Memory B cell (primary cell): ENCODE measurements at regions not wholly inside any gene's neighbourhood (a gene's known extent, or its start where the extent isn't known, plus 50 kb on each side); places are given as distances from the start of the nearest gene placed in this dataset.
A peak's percentile ranks its signal among the peaks of the same experiment; 100 is the strongest.

Source experiments
- ATAC-seq: fragments of 150-1000 bp; cut with Tn5 transposase; 2 replicates; pipeline ENCODE4 v1.10.0; 2021; ENCODE audit warnings: low read depth, mild to moderate bottlenecking, moderate library complexity
- DNase-seq, 2 donors: peaks; one replicate each; pipeline ENCODE4 v3.0.0; 2022; ENCODE audit warnings: low spot score in 2 of 2
- H3K27ac Mint-ChIP-seq: one replicate; pipeline ENCODE4 v1.8.0; 2022; ENCODE audit warnings: mild to moderate bottlenecking, moderate library complexity, mixed read lengths
- H3K27me3 Mint-ChIP-seq: one replicate; pipeline ENCODE4 v1.8.0; 2022; ENCODE audit warnings: mixed read lengths
- H3K36me3 Mint-ChIP-seq: one replicate; pipeline ENCODE4 v1.8.0; 2022; ENCODE audit warnings: mild to moderate bottlenecking, mixed read lengths
- H3K4me1 Mint-ChIP-seq: one replicate; pipeline ENCODE4 v1.8.0; 2022; ENCODE audit warnings: mixed read lengths
- H3K4me3 Mint-ChIP-seq: one replicate; pipeline ENCODE4 v1.8.0; 2022; ENCODE audit warnings: mild to moderate bottlenecking, moderate library complexity, mixed read lengths
- H3K9me3 Mint-ChIP-seq: one replicate; pipeline ENCODE4 v1.8.0; 2022; ENCODE audit warnings: mixed read lengths

DNA sequence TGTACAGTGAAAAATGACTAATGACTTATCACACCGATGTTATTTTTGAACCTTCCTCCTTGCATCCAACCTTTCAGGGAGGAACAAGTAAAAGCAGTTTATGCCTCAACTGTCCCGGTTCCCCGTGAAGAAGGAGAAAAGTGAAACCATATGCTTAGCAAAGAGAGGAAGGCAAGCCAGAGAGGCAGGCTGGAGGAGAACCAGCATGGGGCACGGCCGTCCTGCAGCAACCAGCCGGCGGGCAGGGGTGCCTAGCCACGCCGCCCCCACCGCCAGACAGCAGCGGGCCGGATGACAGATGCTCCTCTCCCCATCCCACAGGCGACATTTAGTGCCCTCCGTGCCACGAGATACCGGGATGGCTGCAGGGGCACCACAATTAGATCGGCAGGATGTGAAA lies 421.4 kb upstream of the MGMT start:
- H3K27me3 Mint-ChIP-seq, result peaks cover 6% of the 10 kb centered on the region
- H3K27ac Mint-ChIP-seq, result no peak overlapping the region
- H3K36me3 Mint-ChIP-seq, result no peaks in the 10 kb centered on the region
- H3K4me1 Mint-ChIP-seq, result peaks cover 2% of the 10 kb centered on the region
- H3K4me3 Mint-ChIP-seq, result no peak overlapping the region
- no peak for DNase-seq
- no peak for ATAC-seq
- H3K9me3 Mint-ChIP-seq, result no peaks in the 10 kb centered on the region

DNA sequence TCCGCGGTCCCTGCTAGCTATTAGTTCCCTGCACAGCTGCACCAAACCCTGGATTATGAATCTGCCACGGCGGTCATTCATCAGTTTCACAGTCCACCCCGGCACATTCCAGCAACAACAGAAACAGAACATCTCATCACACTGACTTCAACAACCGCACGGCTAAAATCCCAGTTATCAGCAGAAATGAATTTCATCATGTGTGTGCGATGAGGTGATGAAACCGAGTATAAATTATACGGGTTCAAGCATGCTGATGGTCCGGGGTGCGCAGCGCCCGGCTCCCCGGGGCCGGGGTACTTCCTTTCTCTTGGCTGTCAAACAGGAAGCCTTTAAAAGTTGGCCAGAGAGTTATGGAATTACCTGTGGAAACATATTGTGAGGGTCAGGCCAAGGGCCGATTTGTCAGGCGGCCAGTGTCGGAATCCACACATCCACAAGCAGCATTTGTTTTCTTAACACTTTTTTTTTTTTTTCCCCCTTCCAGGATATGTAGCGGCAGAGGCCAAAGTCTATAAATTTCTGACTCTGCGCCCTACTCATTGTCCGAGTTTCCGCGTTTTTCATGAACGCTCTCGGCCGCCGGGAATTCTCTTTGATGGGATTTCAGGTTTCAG lies 420.9 kb upstream of the MGMT start:
- Mint-ChIP-seq H3K27me3 (peaks cover 6% of the 10 kb centered on the region), H3K36me3 (no peaks in the 10 kb centered on the region), H3K27ac (no peak overlapping the region), H3K4me3 (no peak overlapping the region), H3K4me1 (peaks cover 2% of the 10 kb centered on the region), H3K9me3 (no peaks in the 10 kb centered on the region)
- no peak for DNase-seq
- ATAC-seq, result no peak

DNA sequence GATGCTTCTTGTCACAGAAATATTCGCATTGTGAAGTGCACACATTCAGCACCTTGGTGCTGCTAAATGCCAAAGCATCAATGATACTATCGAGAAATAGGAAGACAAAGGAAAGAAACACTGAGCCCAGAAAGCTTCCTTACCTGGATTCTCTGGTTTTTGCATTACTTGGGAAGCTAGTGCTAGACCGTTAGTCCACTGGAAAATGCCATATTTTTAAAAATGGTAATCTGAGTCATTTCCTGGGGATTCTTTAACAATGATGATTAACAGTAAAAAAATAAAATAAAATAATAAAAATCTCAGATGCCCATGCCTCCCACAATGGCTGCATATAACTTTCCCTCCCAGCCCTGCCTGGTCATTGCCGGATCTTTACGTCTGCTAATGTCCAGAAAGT lies 420.1 kb upstream of the MGMT start:
- H3K27me3 Mint-ChIP-seq, result peaks cover 6% of the 10 kb centered on the region
- DNase-seq (no peak), ATAC-seq (no peak)
- H3K36me3 Mint-ChIP-seq, result no peaks in the 10 kb centered on the region
- H3K4me1 Mint-ChIP-seq, result peaks cover 2% of the 10 kb centered on the region
- no peak overlapping the region for H3K27ac Mint-ChIP-seq
- H3K4me3 Mint-ChIP-seq, result no peak overlapping the region
- no peaks in the 10 kb centered on the region for H3K9me3 Mint-ChIP-seq

GRCh38 chr10:129047600-129047999 lies 419.4 kb upstream of the MGMT start:
- peaks cover 6% of the 10 kb centered on the region for H3K27me3 Mint-ChIP-seq
- no peaks in the 10 kb centered on the region for H3K36me3 Mint-ChIP-seq
- no peaks in the 10 kb centered on the region for H3K9me3 Mint-ChIP-seq
- DNase-seq (no peak), ATAC-seq (no peak)
- peaks cover 2% of the 10 kb centered on the region for H3K4me1 Mint-ChIP-seq
- H3K27ac Mint-ChIP-seq, result no peak overlapping the region
- H3K4me3 Mint-ChIP-seq, result no peak overlapping the region

DNA sequence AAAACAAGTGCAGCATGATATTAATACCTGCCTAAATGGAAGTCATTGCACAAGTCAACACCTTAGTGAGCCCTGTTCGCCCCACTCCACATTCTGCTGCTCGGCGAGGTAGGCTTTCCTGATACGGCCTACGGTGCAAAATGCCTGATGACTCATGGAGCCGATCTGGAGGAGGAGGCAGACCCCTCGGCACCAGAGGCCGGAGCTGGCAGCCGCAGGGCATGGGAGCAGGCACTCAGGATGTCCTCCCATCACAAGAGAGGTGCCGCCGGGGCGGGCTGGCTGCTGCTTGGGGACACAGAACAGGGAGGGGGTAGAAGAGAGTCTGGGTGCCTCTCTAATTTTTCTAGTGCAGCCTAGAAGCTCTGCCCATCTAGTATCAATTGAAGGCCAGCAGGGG lies 418.5 kb upstream of the MGMT start:
- ATAC-seq (no peak), DNase-seq (no peak)
- Mint-ChIP-seq H3K36me3 (no peaks in the 10 kb centered on the region), H3K4me1 (no peaks in the 10 kb centered on the region), H3K4me3 (no peak overlapping the region), H3K27ac (no peak overlapping the region), H3K27me3 (peaks cover 4% of the 10 kb centered on the region), H3K9me3 (no peaks in the 10 kb centered on the region)

DNA sequence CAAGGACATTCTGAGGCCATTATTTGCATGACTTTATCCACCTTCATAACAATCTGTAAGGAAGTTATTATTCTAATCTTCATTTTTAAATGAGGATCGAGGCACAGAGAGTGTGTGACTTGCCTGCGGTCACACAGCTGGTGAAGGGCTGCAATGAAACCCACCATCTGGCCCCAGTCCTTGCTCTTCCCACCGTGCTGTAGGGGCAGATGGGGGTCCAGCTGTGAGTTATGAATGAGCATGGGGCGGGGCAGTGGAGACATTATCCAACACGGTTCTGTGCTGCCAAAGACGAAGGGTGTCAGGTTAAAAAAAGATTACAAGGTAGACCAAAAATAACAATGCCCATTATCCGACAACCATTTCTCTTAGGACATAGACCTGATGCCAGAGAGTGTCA lies 417.5 kb upstream of the MGMT start:
- Mint-ChIP-seq H3K4me1 (no peaks in the 10 kb centered on the region), H3K36me3 (no peaks in the 10 kb centered on the region), H3K9me3 (no peaks in the 10 kb centered on the region), H3K27me3 (peaks cover 1% of the 10 kb centered on the region), H3K27ac (no peak overlapping the region), H3K4me3 (no peak overlapping the region)
- ATAC-seq (no peak), DNase-seq (no peak)

- no peak overlapping the region for H3K27ac Mint-ChIP-seq
- H3K36me3 Mint-ChIP-seq, result no peaks in the 10 kb centered on the region
- H3K27me3 Mint-ChIP-seq, result peaks cover 2% of the 10 kb centered on the region
- peaks cover 1% of the 10 kb centered on the region for H3K9me3 Mint-ChIP-seq
- peaks cover 7% of the 10 kb centered on the region for H3K4me1 Mint-ChIP-seq
- DNase-seq (no peak), ATAC-seq (no peak)
- H3K4me3 Mint-ChIP-seq, result no peak overlapping the region
Observed at GRCh38 chr10:129055225-129055624, 411.8 kb upstream of the MGMT start.

DNA sequence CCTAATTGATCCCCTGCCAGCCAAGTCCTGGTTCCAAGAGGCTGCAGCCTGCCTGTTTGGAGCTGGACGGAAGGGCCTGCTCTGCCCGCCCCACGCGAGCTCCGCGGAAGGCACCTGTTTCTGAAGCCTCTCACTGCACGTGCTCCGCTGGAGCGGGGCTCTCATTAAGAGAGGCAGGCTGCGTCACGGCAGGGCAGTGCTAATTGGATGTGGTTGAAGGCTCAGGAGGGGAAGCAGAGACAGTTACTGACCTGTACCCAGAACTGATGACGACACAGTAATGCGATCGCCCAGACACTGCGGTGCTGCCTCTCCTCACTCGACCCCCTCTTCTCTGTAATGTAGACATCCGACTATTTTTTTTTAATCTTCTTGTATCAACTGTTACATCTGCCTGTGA lies 411.1 kb upstream of the MGMT start:
- peaks cover 7% of the 10 kb centered on the region for H3K4me1 Mint-ChIP-seq
- peaks cover 1% of the 10 kb centered on the region for H3K9me3 Mint-ChIP-seq
- H3K36me3 Mint-ChIP-seq, result no peaks in the 10 kb centered on the region
- no peak overlapping the region for H3K4me3 Mint-ChIP-seq
- peaks cover 2% of the 10 kb centered on the region for H3K27me3 Mint-ChIP-seq
- no peak overlapping the region for H3K27ac Mint-ChIP-seq
- DNase-seq (no peak), ATAC-seq (no peak)

DNA sequence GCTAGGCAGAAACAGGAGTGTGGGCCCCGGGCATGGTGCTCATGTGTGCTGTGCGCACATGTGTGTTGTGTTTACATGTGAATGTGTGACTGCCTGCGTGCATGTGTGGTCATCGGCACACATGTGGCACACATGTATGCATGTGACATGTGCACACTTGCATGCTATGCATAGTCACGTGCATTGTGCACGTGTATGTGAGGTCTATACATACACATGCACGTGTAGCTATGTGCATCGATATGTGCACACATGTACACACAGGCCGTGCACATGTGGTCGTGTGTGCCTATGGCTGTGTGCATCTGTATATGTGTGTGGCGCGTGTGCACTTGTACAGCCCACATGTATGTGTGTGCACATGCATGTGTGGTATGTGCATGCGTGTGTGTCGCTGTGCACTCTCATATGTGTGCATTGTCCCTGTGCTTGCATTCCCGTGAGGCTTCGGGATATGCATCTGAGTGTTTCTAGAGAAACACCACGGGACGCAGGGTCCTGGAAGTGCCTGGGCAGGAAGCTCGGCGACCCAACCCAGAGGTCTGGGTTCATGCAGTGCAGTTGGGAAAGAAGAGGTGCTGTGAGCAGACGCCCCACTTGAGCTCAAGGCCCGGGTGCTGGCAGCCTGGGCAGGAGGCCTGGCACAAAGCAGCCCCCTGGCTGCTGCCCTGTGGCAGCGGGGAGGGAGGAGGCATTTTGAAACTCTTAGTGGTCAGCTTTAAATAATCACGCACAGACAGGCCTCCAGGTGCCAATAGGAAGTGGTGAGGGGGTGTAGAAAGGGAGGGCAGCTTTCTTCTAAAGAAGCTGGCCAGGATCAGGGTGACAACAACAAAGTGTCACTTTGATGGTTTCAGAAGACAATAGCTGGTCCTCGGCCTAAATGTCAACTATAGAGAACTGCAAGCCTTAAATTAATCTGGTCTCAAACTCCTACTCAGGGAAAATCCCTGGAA lies 410.0 kb upstream of the MGMT start:
- no peak overlapping the region for H3K4me3 Mint-ChIP-seq
- H3K36me3 Mint-ChIP-seq, result no peaks in the 10 kb centered on the region
- H3K27ac Mint-ChIP-seq, result no peak overlapping the region
- H3K9me3 Mint-ChIP-seq, result peaks cover 1% of the 10 kb centered on the region
- DNase-seq, result no peak
- peaks cover 2% of the 10 kb centered on the region for H3K27me3 Mint-ChIP-seq
- peaks cover 7% of the 10 kb centered on the region for H3K4me1 Mint-ChIP-seq
- ATAC-seq, result no peak

- H3K9me3 Mint-ChIP-seq, result peaks cover 1% of the 10 kb centered on the region
- DNase-seq (no peak), ATAC-seq (peak; percentile 38)
- H3K36me3 Mint-ChIP-seq, result no peaks in the 10 kb centered on the region
- no peak overlapping the region for H3K27ac Mint-ChIP-seq
- H3K4me1 Mint-ChIP-seq, result peaks cover 7% of the 10 kb centered on the region
- peaks cover 2% of the 10 kb centered on the region for H3K27me3 Mint-ChIP-seq
- H3K4me3 Mint-ChIP-seq, result no peak overlapping the region
Observed at GRCh38 chr10:129057856-129058663, 409.0 kb upstream of the MGMT start.

GRCh38 chr10:129058664-129059155 lies 408.3 kb upstream of the MGMT start:
- Mint-ChIP-seq H3K36me3 (no peaks in the 10 kb centered on the region), H3K4me1 (peaks cover 7% of the 10 kb centered on the region), H3K27ac (no peak overlapping the region), H3K4me3 (no peak overlapping the region), H3K9me3 (peaks cover 1% of the 10 kb centered on the region), H3K27me3 (peaks cover 2% of the 10 kb centered on the region)
- ATAC-seq, result no peak
- DNase-seq, result no peak

GRCh38 chr10:129059977-129060376 lies 407.1 kb upstream of the MGMT start:
- H3K27ac Mint-ChIP-seq, result no peak overlapping the region
- ATAC-seq, result no peak
- no peaks in the 10 kb centered on the region for H3K36me3 Mint-ChIP-seq
- H3K4me1 Mint-ChIP-seq, result peaks cover 7% of the 10 kb centered on the region
- peaks cover 2% of the 10 kb centered on the region for H3K27me3 Mint-ChIP-seq
- DNase-seq, result no peak
- no peak overlapping the region for H3K4me3 Mint-ChIP-seq
- H3K9me3 Mint-ChIP-seq, result peaks cover 1% of the 10 kb centered on the region

DNA sequence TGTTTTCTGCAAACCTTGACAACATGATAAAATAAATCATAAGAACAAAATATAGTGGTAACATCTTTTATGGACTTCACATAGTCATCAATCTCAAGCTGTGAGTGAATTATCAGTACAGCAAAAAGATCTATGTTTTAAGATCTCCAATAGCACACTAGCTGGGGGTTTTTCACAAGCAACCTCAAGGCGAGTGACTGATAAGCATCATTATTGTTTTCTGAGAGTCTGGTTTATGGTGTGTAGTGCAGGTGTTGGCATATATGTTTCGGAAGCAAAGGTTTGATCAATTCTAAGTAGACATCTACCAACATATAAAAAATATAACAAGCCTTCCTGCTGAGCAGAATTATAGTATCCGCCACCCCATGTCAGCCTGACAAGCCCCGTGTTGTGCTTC lies 403.8 kb upstream of the MGMT start:
- Mint-ChIP-seq H3K27ac (no peak overlapping the region), H3K36me3 (no peaks in the 10 kb centered on the region), H3K4me1 (no peaks in the 10 kb centered on the region), H3K9me3 (no peaks in the 10 kb centered on the region), H3K4me3 (no peak overlapping the region), H3K27me3 (peaks cover 5% of the 10 kb centered on the region)
- no peak for ATAC-seq
- DNase-seq, result no peak

DNA sequence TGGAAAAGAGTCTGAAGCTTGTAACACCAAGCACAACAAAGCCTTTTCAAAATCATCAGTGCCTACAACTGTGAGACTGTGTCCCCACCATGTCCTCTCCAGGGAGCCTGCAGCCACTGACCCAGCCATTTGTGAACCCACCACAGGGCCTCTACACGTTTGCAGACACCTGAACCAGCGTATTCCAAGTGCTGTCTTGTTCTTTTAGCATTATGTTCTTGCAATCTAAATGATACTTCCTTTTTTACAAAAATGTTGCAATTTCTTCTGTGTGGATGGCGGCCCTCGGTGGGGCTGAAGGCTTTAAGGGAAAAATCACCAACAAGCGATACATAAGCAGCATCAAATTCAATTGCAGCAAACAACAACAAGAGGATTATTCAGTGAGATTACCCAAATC lies 403.2 kb upstream of the MGMT start:
- no peaks in the 10 kb centered on the region for H3K9me3 Mint-ChIP-seq
- no peak overlapping the region for H3K4me3 Mint-ChIP-seq
- no peak overlapping the region for H3K27ac Mint-ChIP-seq
- peaks cover 5% of the 10 kb centered on the region for H3K27me3 Mint-ChIP-seq
- no peak for ATAC-seq
- no peaks in the 10 kb centered on the region for H3K4me1 Mint-ChIP-seq
- DNase-seq, result no peak
- H3K36me3 Mint-ChIP-seq, result no peaks in the 10 kb centered on the region
